CD14-positive monocyte (primary cell): ENCODE measurements at regions not wholly inside any gene's neighbourhood (a gene's known extent, or its start where the extent isn't known, plus 50 kb on each side); places are given as distances from the start of the nearest gene placed in this dataset.

ENCODE experiments used
- DNase-seq, 3 donors: peaks; one replicate each; pipeline ENCODE4 v3.0.0-alpha.2; 2011 to 2022
- H2AFZ ChIP-seq: 2 replicates; pipeline ENCODE4 v1.6.0; 2012; ENCODE audit warnings: mild to moderate bottlenecking, low read depth, low read length, inconsistent platforms; ENCODE audit not compliant: insufficient read depth, poor library complexity, severe bottlenecking
- H3K27ac ChIP-seq, 2 donors: 1 replicate in 1 of 2; 2 replicates in 1 of 2; pipeline ENCODE4 v1.5.1; 2012 to 2013; ENCODE audit warnings: low read length in 2 of 2, control low read depth in 1 of 2, inconsistent platforms in 1 of 2, low read depth in 1 of 2, mild to moderate bottlenecking in 1 of 2
- H3K27me3 ChIP-seq, 2 donors: one replicate each; pipeline versions ENCODE4 v1.6.0 to v1.6.1; 2011 to 2013; ENCODE audit warnings: low read length in 2 of 2; ENCODE audit not compliant: control insufficient read depth in 2 of 2, insufficient read depth in 2 of 2
- H3K36me3 ChIP-seq, 2 donors: replicated peaks in 1 of 2; 1 replicate in 1 of 2; 2 replicates in 1 of 2; pipeline versions ENCODE4 v1.5.1 to v1.6.1; 2012 to 2013; ENCODE audit warnings: low read length in 2 of 2, control low read depth in 1 of 2, inconsistent platforms in 1 of 2, mild to moderate bottlenecking in 1 of 2; ENCODE audit not compliant: insufficient read depth in 2 of 2, control insufficient read depth in 1 of 2
- H3K4me1 ChIP-seq, 2 donors: 1 replicate in 1 of 2; 2 replicates in 1 of 2; pipeline versions ENCODE4 v1.5.1 to v1.6.1; 2012 to 2013; ENCODE audit warnings: low read length in 2 of 2, control low read depth in 1 of 2, inconsistent platforms in 1 of 2, mild to moderate bottlenecking in 1 of 2, moderate library complexity in 1 of 2; ENCODE audit not compliant: insufficient read depth in 2 of 2, control insufficient read depth in 1 of 2
- H3K4me2 ChIP-seq: replicated peaks from 2 replicates; pipeline ENCODE3; 2012; ENCODE audit warnings: low read length, moderate library complexity, mild to moderate bottlenecking; ENCODE audit not compliant: poor library complexity, severe bottlenecking; ENCODE audit errors: extremely low read depth
- H3K4me3 ChIP-seq, 3 experiments: fragments of 200-600 bp in 1 of 3; sonication (generic) in 1 of 3; replicated peaks in 1 of 3; 1 replicate in 2 of 3; 2 replicates in 1 of 3; pipeline ENCODE4 v1.5.1; 2011 to 2013; ENCODE audit warnings: low read length in 3 of 3, mild to moderate bottlenecking in 3 of 3, control low read depth in 2 of 3, low read depth in 2 of 3, inconsistent platforms in 1 of 3, moderate library complexity in 1 of 3
- H3K79me2 ChIP-seq: 2 replicates; pipeline ENCODE4 v1.6.0; 2012; ENCODE audit warnings: mild to moderate bottlenecking, control low read depth, inconsistent platforms, low read length, moderate library complexity; ENCODE audit not compliant: insufficient read depth
- H3K9ac ChIP-seq: 2 replicates; pipeline ENCODE4 v1.6.0; 2017; ENCODE audit warnings: low read length, mild to moderate bottlenecking; ENCODE audit not compliant: insufficient read depth, poor library complexity, severe bottlenecking
- H3K9me3 ChIP-seq, 2 donors: replicated peaks in 1 of 2; 1 replicate in 1 of 2; 2 replicates in 1 of 2; pipeline versions ENCODE4 v1.5.1 to v1.6.1; 2012 to 2013; ENCODE audit warnings: low read length in 2 of 2, control low read depth in 1 of 2; ENCODE audit not compliant: control insufficient read depth in 1 of 2, insufficient read depth in 1 of 2
- H4K20me1 ChIP-seq: 2 replicates; pipeline ENCODE4 v1.6.0; 2012; ENCODE audit warnings: mild to moderate bottlenecking, low read length, control low read depth, moderate library complexity; ENCODE audit not compliant: insufficient read depth
- H3K27ac Mint-ChIP-seq, 7 donors: one replicate each; pipeline ENCODE4 v1.8.0; 2020; ENCODE audit warnings: mild to moderate bottlenecking in 7 of 7, mixed read lengths in 7 of 7, moderate library complexity in 6 of 7, inconsistent platforms in 2 of 7
- H3K27me3 Mint-ChIP-seq, 3 donors: one replicate each; pipeline ENCODE4 v1.8.0; 2021 to 2022; ENCODE audit warnings: low read depth in 3 of 3, mild to moderate bottlenecking in 3 of 3, mixed read lengths in 3 of 3, moderate library complexity in 3 of 3, inconsistent platforms in 1 of 3
- H3K36me3 Mint-ChIP-seq, 2 donors: one replicate each; pipeline ENCODE4 v1.8.0; 2020; ENCODE audit warnings: mixed read lengths in 2 of 2, inconsistent platforms in 1 of 2, mild to moderate bottlenecking in 1 of 2
- H3K4me1 Mint-ChIP-seq: one replicate; pipeline ENCODE4 v1.8.0; 2020; ENCODE audit warnings: mild to moderate bottlenecking, mixed read lengths
- H3K4me3 Mint-ChIP-seq, 2 donors: one replicate each; pipeline ENCODE4 v1.8.0; 2020; ENCODE audit warnings: mild to moderate bottlenecking in 2 of 2, mixed read lengths in 2 of 2, moderate library complexity in 1 of 2
- H3K9me3 Mint-ChIP-seq, 7 donors: one replicate each; pipeline ENCODE4 v1.8.0; 2020 to 2022; ENCODE audit warnings: mixed read lengths in 7 of 7, mild to moderate bottlenecking in 6 of 7, moderate library complexity in 6 of 7, inconsistent platforms in 2 of 7
- WGBS: methylation state at CpG from one replicate; pipeline ENCODE4 v1.1.5; 2013; ENCODE audit warnings: missing lambda C conversion rate; ENCODE audit not compliant: insufficient coverage; 5-methylcytosine and 5-hydroxymethylcytosine counted together
- intact Hi-C, 2 donors: fragments of 100-400 bp; cut with micrococcal nuclease; formaldehyde crosslinking; loops; one replicate each; pipeline versions ENCODE4 v1.15.0 to v1.15.1; 2023
- TF ChIP-seq, protein P1 (sequence below): fragments of 200-600 bp; IDR thresholded peaks from one replicate; pipeline ENCODE4 v1.8.0; 2022; ENCODE audit warnings: antibody characterized with exemption, mild to moderate bottlenecking

DNA sequence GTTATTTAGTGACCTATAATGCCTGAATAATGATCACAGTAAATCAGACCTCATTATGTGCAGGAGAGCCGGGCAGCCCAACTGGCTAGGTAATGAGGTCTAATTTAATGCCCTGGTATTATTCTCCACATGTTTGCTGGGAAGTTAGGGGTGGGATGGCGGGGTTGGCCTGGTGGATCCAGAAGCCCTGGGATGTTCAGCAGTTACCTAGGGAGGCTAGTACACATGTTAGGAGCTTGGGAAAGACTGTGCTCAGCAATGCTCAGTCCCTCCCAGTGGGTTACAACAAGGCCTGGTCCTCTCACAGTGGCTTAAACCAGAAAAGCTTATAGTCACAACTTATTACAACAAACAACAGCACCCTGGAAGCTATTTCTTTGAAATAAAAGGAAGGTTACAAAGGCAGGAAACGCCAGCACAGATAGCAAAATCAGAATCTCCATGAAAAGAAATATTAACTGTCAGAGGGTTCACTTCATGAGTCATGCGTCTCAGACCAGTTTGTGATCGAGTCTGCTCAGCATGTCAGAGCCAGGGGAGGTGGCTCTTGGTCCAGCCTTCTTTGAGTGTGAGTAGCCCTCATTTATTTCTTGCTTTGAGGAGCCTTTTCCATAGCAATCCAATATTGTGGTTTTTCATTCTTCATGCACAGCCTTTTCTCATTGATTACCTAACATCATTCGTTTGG is 418.6 kb upstream of the NPVF start:
- Histone ChIP-seq H3K4me3 (no peak overlapping the region), H2AFZ (no peak overlapping the region), H3K4me2 (no peak overlapping the region), H3K79me2 (no peaks in the 10 kb centered on the region), H3K36me3 (no peaks in the 10 kb centered on the region), H3K9ac (no peak overlapping the region), H4K20me1 (no peaks in the 10 kb centered on the region), H3K4me1 (peaks cover 18 to 20% of the 10 kb centered on the region in 2 donors), H3K9me3 (no peaks in the 10 kb centered on the region), H3K27ac (no peak overlapping the region), H3K27me3 (no peaks in the 10 kb centered on the region)
- no peak for DNase-seq
- Mint-ChIP-seq H3K4me1 (peaks cover 20% of the 10 kb centered on the region), H3K27ac (no peak overlapping the region), H3K4me3 (no peak overlapping the region), H3K36me3 (no peaks in the 10 kb centered on the region), H3K27me3 (peaks cover 0 to 8% (median 0%) of the 10 kb centered on the region in 3 donors), H3K9me3 (peaks cover 0 to 8% (median 0%) of the 10 kb centered on the region in 7 donors)
- TF ChIP-seq, protein P1, sequence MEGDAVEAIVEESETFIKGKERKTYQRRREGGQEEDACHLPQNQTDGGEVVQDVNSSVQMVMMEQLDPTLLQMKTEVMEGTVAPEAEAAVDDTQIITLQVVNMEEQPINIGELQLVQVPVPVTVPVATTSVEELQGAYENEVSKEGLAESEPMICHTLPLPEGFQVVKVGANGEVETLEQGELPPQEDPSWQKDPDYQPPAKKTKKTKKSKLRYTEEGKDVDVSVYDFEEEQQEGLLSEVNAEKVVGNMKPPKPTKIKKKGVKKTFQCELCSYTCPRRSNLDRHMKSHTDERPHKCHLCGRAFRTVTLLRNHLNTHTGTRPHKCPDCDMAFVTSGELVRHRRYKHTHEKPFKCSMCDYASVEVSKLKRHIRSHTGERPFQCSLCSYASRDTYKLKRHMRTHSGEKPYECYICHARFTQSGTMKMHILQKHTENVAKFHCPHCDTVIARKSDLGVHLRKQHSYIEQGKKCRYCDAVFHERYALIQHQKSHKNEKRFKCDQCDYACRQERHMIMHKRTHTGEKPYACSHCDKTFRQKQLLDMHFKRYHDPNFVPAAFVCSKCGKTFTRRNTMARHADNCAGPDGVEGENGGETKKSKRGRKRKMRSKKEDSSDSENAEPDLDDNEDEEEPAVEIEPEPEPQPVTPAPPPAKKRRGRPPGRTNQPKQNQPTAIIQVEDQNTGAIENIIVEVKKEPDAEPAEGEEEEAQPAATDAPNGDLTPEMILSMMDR = no peak
- intact Hi-C loops = no loop called here
- 94% methylated on average over 4 of the region's 6 CpGs for WGBS

DNA sequence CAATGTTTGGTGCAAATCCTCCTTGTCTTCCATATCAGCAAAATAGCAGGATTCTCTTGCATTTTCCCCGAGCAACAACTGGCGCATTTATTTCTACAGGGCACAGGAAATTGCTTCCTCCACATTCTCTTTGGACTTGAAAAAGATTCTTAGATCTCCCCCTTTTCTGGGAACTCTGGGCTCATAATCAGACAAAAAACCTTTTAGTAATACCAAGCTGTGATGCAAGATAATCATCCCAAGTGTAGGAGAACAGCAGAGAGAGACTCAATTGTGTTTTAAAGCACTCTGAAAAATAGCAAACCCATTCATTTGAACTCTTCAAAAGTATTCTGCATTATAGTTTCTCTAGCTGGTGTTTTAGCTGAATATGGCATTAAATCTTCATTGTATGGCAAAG is 419.6 kb upstream of the NPVF start:
- no peaks in the 10 kb centered on the region for H3K9me3 ChIP-seq
- no peak overlapping the region for H3K27ac Mint-ChIP-seq
- H3K9ac ChIP-seq = no peak overlapping the region
- H3K4me2 ChIP-seq = no peak overlapping the region
- H3K4me1 Mint-ChIP-seq = peaks cover 16% of the 10 kb centered on the region
- no peak overlapping the region for H3K4me3 ChIP-seq
- TF ChIP-seq, protein P1 = no peak
- H3K9me3 Mint-ChIP-seq = peaks cover 0 to 8% (median 0%) of the 10 kb centered on the region in 7 donors
- 100% methylated on average over 1 of the region's 2 CpGs for WGBS
- H3K36me3 ChIP-seq = no peaks in the 10 kb centered on the region
- H3K27ac ChIP-seq = no peak overlapping the region
- H3K79me2 ChIP-seq = no peaks in the 10 kb centered on the region
- H3K27me3 Mint-ChIP-seq = peaks cover 0 to 8% (median 0%) of the 10 kb centered on the region in 3 donors
- intact Hi-C loops = no loop called here
- H3K4me3 Mint-ChIP-seq = no peak overlapping the region
- H3K4me1 ChIP-seq = peaks cover 15 to 16% of the 10 kb centered on the region in 2 donors
- no peaks in the 10 kb centered on the region for H3K27me3 ChIP-seq
- H2AFZ ChIP-seq = no peak overlapping the region
- DNase-seq = no peak
- no peaks in the 10 kb centered on the region for H3K36me3 Mint-ChIP-seq
- H4K20me1 ChIP-seq = no peaks in the 10 kb centered on the region
